Right renal cortex interstitium (tissue), 3 donors: ENCODE measurements at regions not wholly inside any gene's neighbourhood (a gene's known extent, or its start where the extent isn't known, plus 50 kb on each side); places are given as distances from the start of the nearest gene placed in this dataset.

Experiments
- DNase-seq, 3 donors: peaks; one replicate each; pipeline ENCODE4 v3.0.0-alpha.2; 2013; ENCODE audit warnings: low read depth in 3 of 3, low spot score in 2 of 3

DNA sequence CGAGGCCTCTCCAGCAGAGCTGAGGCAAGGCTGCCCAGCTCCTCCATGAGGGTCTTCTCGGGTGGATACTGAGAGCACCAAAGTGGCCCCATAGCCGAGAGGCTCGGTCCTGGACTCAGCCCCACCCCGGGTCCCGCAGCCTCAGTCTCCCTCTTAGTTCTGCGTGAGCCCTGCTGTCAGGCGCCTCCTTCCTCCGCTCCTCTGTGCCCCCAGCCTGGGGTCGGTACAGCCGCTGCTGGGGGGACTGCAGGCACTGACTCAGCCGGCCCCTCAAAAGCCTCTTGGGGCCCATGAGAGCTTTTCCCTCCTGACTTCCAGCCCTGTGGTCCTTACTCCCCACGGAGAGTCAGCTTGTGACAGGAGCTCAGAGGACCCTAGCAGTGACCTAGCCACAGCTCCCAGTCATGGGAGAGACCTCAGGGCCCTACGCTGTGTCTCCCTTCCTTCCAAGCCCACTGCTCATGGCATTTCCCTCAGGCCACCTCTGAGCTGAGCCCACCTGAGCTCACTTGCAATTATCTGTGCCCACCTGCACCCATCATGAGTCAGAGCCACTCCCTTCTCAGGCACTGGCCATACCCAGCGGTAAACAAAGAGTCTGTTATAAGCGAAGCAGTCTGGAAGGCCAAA is 295.0 kb upstream of the RTL1 start:
- DNase-seq, result no peak

DNA sequence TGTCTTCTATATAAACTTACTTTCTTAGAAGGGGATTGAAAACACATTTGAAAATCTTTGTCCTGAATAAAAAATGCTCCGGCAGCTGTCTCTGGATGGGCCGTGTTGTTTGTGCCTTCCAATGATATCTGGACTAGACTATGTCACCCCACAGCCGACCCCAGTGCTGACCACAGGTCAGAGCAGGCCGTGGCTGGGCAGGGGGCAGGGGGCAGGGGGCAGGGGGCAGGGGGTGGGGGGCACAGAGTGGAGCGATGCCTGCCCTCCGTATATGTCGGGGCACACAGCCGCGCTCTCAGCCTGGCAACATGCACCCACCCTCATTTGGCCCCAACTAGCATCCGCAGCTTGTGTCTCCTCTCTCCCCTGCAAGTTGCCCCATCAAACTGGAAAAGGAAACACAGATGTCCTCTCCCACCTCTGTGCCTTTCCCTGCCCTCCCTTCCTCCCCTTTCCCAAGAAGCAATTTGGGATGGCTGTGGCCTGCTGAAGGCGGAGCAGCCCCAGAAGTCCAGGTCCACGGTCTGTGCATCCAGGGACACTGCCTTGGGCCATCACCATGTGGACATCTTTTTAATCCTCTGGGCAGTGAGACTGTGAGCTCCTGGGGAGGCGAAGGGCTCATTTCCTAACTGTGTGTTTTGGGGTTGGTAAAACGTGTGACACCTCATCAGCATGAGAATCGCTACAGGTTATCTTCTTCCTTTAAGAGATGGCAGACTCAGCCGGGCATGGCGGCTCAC is 295.7 kb upstream of the RTL1 start:
- DNase-seq, result no peak

DNA sequence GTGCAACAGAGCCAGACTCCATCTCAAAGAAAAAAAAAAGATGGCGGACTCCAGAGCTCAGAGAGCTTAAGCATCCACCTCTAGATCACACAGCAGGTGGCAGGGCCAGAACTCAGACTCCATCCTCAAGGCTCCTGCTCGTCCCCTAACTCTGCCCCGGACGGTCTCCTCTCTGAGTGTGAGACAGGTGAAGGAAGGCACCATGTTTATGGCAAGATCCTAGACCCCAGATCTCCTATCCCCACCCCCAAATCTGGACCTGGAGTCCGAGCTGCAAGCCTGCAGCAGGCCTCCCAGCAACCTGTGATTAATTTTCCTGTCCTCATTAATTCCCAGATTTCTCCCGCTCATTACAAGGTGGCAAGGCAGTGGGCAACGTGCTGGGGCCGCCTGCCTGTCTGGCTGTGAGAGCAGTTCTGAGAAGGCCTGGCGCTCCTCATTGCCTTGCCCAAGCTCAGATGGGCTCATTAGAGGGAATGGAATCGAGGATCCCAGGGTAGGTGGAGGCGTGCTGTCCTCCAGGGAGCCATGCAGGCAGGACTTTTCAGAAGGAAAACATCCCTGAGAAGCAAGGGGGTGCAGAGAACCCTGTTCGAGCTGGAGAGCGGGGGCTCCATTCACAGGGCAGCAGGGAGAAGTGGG is 296.6 kb upstream of the RTL1 start:
- DNase-seq, result no peak

DNA sequence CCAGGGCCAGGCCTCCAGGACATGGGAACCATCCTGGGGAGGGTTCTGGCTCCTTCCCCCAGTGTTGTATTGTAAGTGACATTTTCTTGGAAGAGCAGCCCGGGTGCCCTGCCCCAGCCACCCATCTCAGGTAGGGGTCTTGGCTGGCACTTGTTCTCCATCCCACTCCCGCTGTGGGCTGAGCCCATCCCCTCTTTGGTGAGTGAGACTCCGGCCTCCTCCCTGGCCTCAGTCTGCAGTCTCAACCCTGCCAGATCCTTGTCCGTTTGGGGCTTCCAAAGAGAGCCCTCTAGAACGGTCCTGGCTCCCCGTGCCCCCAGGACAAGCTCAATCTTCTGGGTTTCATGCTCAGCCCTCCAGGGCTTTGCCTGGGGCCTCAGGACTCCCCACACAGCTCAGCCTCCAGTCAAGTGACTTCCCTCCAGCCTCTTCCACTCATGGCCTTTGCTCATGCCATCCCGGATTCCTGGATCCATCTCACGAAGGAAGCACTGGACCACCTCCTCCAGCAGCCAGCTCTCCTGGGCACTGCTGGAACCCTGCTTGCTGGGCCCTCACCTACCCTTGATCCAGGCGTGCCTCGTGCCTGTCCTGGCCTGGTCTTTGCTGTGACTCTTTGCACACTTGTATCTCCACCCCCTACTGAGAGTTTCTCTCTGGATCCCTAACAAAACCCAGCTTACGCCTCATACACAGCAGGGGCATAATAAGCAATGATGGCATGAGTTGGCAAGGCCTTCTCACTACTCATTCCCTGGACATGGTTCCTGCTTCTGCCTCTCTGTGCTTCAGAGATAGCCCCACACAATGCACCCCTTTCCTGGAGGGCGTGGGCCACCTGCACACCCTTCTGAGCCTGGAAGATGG is 297.4 kb upstream of the RTL1 start:
- no peak for DNase-seq

DNA sequence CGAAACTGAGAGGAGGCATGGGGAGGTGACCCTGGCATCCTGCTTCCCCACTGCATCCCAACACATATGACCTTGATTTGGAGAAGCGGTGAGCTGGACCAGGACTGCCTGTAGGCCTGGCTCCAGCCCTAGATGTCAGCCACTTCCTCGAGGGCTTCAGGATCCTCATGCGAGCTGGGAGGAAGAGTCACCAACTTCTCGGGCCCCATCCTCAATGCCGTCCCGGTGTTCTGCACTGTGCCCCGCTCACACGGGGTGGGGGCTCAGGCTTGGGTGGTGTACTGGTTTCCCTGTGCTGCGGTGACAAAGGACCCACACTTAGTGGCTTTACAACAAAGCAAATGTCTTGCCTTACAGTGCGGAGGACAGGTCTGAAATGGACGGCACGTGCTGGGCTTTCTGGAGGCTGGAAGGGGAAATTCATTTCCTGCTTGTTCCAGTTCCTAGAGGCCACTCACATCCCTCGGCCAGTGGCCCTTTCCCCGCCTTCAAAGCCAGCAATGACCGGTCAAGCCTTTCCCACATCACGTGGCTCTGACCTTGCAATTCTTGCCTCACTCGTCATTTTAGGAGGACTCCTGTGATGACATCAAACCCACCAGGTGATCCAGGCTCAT is 298.1 kb upstream of the RTL1 start:
- DNase-seq, result no peak

DNA sequence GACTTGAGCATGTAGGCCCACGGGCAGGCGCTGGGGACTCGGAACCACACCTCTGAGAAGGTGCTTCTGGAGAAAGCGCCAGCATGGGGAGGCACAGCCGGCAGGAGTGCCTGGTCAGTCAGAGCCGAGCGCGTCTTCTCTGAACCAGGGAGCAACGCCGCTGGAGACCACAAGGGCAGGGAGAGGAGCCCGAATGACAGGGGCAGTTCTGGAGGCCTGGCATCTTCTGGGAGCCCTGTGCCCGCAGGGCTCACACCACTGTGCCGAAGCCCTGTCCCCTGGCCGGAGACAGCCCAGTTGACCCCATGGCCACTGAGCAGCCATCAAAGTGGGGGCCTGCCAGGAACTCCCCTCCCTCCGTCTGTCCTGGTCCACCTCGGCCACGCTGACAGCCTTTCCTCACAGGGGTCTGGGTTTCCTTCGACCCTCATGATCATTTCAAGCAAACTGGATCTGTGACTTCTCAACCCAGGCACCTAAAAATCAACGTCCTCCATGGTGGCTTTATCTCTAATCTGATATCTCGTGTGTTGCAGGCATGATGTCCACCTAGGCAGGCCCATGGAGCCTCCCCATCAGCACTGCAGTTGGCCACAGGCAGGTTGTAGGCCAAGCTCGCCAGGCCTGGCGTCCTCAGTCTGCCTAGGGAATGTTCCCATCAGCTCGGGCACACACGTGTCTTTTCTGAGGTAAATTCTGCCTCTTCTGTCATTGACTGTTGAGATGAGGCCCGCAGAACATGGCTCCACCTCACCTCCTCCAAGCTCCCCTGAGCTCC is 299.3 kb upstream of the RTL1 start:
- no peak for DNase-seq

DNA sequence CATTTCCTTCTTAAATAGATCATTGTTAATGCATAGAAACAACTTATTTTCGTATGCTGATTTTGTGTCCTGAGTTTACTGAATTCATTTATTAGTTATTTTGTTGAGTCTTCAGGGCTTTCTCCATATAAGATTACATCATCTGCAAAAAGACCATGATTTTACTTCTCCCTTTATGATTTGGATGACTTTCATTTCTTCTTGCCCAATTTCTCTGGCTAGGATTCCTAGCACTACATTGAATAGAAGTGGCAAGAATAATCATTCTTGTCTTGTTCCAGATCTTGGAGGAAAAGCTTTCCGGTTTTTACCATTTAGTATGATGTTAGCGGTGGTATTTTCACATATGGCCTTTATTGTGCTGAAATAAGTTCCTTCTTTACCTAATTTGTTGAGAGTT is 303.0 kb upstream of the RTL1 start:
- no peak for DNase-seq

DNA sequence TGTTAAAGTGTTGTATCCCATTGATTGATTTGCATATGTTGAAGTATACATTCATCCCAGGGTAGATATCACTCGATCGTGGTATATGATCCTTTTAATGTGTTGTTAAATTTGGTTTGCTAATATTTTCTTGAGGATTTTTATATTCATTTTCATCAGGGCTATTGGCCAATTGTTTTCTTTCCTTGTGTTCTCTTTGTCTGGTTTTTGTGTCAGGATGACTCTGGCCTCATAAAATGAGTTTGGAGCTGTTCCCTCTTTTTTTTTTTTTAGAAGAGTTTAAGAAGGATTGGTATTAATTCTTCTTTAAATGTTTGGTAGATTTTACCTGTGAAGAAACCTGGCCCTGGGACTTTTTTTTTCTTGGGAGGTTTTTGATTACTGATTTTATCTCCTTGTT is 303.5 kb upstream of the RTL1 start:
- no peak for DNase-seq

DNA sequence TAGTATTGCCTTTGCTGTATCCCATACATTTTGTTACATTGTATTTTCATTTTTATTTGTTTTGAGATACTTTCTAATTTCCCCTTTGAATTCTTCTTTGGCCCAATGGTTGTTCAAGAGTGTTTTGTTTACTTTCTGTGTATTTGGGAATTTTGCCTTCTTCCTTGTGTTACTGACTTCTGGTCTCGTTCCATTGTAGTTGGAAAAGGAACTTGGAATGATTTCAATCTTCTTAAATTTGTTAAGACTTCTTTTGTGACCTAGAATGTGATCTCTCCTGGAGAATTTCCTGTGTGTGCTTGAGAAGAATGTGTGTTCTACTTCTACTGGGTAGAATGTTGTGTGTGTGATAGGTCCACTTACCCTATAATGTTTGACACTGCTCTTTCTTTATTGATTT is 304.4 kb upstream of the RTL1 start:
- DNase-seq, result no peak

DNA sequence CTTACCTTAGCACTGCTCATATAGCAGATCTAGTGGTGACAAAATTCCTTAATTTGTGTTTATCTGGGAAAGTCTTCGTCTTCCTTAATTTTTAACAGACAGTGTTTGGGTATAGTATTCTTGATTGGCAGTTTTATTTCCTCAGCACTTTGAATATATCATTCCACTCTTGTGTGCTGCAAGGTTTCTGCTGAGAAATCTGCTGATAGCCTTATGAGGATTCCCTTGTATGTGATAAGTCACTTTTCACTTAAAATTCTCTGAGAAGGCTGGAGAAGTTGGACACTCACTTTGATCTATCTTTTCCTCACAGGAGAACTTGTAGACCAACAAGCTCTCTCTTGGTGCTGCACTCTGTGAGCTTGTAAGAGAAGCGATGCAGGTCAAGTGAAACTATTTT is 306.1 kb upstream of the RTL1 start:
- DNase-seq, result no peak

DNA sequence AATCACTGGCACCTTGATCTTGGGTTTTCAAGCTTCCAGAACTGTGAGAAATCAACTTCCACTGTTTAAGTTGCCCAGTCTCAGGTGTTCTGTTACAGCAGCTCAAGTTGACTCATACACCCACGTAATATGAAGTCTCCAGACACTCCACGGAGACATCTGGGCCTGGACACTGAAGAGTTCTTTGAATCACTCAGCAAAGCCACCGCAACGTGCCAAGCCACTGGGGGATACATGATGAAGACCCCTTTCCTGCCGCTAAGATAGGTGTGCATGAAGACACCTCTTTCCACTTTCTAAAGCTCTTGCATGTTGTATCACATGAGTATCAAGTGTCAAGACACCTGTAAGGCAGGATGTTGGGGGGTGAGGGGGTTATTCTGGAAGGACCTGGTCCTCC is 311.7 kb upstream of the RTL1 start:
- DNase-seq, result no peak

DNA sequence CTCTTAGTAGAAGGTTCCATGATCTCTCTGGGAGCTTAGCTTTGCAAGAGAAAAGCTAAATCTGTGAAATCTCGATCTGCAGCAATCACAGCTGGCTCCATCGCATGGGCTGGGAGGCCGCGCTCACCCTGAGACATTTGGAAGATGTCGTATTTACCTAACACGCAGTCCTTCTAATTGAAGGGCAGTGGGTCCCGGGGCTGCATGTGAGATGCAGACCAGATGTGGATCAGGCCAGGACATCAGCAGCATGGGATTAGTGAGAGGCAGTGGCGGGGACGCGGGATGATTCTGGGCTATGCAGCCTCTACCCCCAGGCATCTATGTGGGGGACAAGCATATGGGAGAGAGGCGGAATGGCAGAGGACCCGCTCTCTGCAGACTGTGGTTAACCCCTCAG is 312.4 kb upstream of the RTL1 start:
- DNase-seq, result no peak

DNA sequence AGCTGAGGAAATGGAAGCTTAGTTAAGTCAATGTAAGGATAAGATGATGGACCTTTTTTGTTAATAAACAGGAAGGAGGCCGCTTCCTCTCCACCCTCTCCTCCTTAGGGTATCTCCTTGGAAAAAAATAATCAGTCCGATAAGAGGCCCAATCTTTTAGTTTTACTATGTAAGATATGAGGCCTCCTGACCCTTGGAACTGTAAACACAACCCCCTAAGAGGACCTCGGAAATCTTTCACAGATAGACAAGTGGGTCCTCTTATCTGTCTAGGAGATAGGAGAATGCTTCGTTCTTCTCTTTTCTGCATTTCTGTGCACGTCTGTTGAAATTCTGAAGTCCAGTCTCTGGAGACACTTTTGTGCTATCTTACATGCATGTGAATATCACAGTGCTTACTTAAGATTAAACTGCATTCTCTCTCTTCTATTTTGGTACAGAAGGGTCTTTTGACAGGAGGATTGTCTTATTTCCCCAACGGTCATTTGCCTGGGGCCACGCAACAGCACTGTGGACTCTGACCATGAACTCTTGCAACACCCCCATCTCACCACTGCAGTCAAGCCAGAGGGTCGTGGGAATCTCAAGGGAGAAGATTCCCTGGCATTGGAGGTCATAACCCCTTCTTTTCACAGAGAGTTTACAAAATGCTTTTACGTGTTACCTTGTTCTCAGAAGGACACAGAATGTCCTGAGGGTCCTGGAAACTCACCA is 313.0 kb upstream of the RTL1 start:
- no peak for DNase-seq

DNA sequence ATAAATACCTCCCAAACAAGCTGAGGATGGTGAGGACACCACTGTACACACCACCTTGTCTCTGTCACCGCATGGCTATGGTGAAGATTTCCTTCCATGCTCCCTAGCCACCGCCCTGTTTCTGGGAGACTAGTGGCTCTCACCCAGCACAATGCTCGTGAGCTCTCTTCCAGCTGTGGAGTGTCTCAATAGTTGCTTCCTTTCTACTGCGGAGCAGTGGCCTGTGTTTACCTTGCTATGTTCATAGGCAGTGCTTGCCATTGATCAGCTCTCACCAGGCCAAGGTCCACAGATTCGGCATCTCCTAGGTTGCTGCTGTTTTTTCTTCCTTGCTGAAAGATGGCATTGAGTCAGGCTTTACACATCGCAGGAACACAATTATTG is 313.6 kb upstream of the RTL1 start:
- no peak for DNase-seq

DNA sequence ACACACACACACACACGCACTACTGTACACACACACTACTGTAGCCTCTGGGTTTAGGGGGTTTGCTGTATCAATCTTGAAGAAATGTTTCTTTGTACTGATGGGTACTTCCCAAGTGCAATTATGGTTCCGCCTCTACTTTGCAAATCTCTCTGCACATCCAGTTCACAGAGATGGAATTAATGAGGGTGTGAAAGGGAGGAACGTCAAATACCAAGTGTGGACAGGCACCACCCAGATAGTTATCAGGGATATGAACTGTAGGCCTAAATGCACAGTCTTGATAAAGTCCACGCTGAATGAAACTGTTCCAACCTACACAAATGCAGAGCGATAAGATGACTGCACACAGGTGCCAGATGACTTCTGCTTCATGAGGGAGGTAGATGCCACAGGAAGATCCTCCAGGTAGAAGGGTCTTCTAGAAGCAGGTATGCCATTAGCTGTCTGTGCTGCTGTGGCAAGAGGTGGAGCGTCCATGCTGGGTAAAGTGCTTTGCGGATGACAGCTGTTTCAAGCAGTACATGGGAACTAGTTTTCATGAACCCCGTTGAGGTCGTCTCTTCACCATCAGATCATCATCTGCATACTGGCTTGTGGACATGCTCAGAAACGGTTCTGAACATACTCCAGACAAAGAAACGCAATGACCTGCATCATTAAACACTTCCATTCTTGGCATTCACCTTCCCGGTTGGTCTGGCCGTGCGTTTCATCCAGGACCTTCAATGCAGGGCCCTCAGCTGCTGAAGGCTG is 314.3 kb upstream of the RTL1 start:
- no peak for DNase-seq

DNA sequence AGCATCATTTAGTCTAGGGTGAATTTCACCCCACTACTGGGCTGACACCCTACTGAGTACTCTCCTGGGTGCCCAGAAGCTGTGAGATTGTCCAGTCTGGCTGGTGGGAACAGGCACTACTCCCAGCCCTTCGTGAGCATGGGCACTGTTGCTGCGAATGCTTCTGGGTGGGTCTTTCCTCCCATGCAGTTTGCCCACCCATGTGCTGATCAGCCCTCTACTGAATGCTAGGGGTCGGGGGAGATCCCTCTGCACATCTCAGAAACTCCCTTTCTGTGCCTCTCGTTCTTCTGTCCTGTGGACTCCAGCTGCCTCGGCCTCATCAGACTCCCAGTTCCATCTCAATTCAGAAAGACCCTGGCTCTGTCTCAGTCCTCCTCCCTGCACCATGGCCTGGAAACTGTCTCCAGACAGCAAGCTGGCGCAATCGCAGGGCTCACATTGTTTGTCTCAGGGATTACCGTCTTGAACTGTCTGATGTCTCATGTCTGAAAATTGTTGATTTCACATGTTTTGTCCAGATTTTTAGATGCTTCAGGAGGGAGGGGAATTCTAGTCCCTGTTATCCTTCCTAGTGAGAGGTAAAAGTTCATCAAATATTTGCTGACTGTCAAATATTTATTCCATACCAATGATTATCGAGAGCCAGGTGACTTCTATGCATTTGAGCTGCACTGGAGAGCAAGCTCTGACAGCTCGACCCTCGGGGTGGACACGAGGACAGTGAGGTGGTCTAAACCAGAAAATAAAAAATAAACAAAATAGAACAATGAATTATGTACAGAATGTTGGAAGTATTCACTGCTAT is 316.6 kb upstream of the RTL1 start:
- DNase-seq, result no peak

DNA sequence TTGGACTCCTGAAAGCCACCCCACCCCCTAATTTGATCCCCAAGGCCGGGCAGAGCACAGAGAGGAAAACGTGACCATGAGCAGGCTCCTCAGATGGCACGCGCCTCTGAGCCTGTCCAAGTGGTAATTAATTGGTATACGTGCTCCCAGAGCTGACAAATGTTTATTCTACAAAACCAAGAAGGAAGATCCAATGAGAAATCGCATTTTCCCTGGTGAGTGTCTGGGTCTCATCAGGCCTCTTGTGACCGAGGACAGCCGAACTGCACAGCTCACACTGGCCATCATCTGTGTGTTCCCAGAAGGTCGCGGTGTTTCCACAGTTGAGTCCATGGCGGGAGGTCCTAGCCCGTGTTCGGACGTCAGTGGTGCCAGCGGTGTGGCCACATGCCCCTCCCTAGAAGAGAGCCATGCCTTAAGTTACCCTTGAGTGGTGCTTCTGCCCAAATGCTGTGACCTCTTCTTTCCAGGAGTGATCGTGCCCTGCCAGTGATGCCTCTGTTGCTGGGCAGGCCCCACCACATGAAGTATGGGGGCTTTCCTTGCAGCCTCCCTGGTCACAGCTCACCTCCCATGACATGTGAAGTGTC is 317.5 kb upstream of the RTL1 start:
- no peak for DNase-seq
